ENCODE measurements at regions not wholly inside any gene's neighbourhood (a gene's known extent, or its start where the extent isn't known, plus 50 kb on each side); places are given as distances from the start of the nearest gene placed in this dataset.

- no peaks in the 10 kb centered on the region for H3K27me3 ChIP-seq
- H3K4me1 ChIP-seq, result peaks cover 0 to 5% (median 0%) of the 10 kb centered on the region in 9 donors
- no peak overlapping the region for H3K4me3 ChIP-seq
- no peaks in the 10 kb centered on the region for H3K9me3 ChIP-seq
- TF ChIP-seq CTCF (IDR thresholded peaks at IDR 0.05), result no peak
- ATAC-seq (no peak), DNase-seq (no peak)
- H3K27ac ChIP-seq, result no peak overlapping the region
- intact Hi-C loops (cut with DNase I), result loop anchor here in 4 of 10 donors (5.0 to 10.0 kb wide), 4 partner anchors 137 to 697 kb away; no protein-coding TSS in a partner anchor
- WGBS, 2 donors, result 62 to 65% methylated on average over 14 of the region's 14 CpGs
- no peaks in the 10 kb centered on the region for H3K36me3 ChIP-seq
These were observed 58.9 kb upstream of the IFNGR1 start for GRCh38 chr6:137277971-137278637.

- no peaks in the 10 kb centered on the region for H3K27me3 ChIP-seq
- DNase-seq, result no peak
- WGBS, 2 donors, result 79 to 88% methylated on average over 1 of the region's 1 CpG
- no peak for TF ChIP-seq CTCF (IDR thresholded peaks at IDR 0.05)
- no peak overlapping the region for H3K4me3 ChIP-seq
- H3K9me3 ChIP-seq, result peaks cover 0 to 3% (median 0%) of the 10 kb centered on the region in 11 donors
- H3K27ac ChIP-seq, result no peak overlapping the region
- ATAC-seq, result no peak
- peaks cover 0 to 13% (median 0%) of the 10 kb centered on the region in 9 donors for H3K4me1 ChIP-seq
- H3K36me3 ChIP-seq, result no peaks in the 10 kb centered on the region
- intact Hi-C loops (cut with DNase I), result loop anchor here in 8 of 10 donors (2.0 to 10.0 kb wide), 11 partner anchors 40 to 702 kb away; no protein-coding TSS in a partner anchor
These were observed 53.2 kb upstream of the IFNGR1 start for GRCh38 chr6:137272403-137272802.

GRCh38 chr6:137271245-137272183 lies 52.3 kb upstream of the IFNGR1 start:
- WGBS, 2 donors, result 37 to 46% methylated on average over 5 of the region's 5 CpGs
- peaks cover 0 to 14% (median 0%) of the 10 kb centered on the region in 9 donors for H3K4me1 ChIP-seq
- H3K27me3 ChIP-seq, result no peaks in the 10 kb centered on the region
- peak in 7 of 8 donors; percentile 63 to 82 (median 73) for ATAC-seq
- H3K4me3 ChIP-seq, result no peak overlapping the region
- H3K9me3 ChIP-seq, result peaks cover 0 to 3% (median 0%) of the 10 kb centered on the region in 11 donors
- H3K27ac ChIP-seq, result no peak overlapping the region
- no peak for DNase-seq
- TF ChIP-seq CTCF (IDR thresholded peaks at IDR 0.05), result peak; percentile 76 to 97 (median 93)
- intact Hi-C loops (cut with DNase I), result loop anchor here in 9 of 10 donors (1.0 to 10.0 kb wide), 14 partner anchors 41 to 703 kb away; no protein-coding TSS in a partner anchor
- no peaks in the 10 kb centered on the region for H3K36me3 ChIP-seq

- no peak for ATAC-seq
- H3K36me3 ChIP-seq, result no peaks in the 10 kb centered on the region
- WGBS, 2 donors, result 65 to 74% methylated on average over 3 of the region's 3 CpGs
These were observed 50.6 kb upstream of the IFNGR1 start for GRCh38 chr6:137269803-137270202.

More at GRCh38 chr6:137269803-137270202, 50.6 kb upstream of the IFNGR1 start:
- no peak for DNase-seq
- Histone ChIP-seq H3K9me3 (peaks cover 0 to 10% (median 0%) of the 10 kb centered on the region in 11 donors), H3K4me1 (peaks cover 0 to 24% (median 3%) of the 10 kb centered on the region in 9 donors), H3K4me3 (no peak overlapping the region), H3K27me3 (no peaks in the 10 kb centered on the region), H3K27ac (no peak overlapping the region)
- TF ChIP-seq CTCF (IDR thresholded peaks at IDR 0.05), result no peak
- intact Hi-C loops (cut with DNase I), result loop anchor here in 9 of 10 donors (2.0 to 10.0 kb wide), 12 partner anchors 42 to 705 kb away; no protein-coding TSS in a partner anchor
